IPS DF 6.9 (cell line): ENCODE measurements at regions not wholly inside any gene's neighbourhood (a gene's known extent, or its start where the extent isn't known, plus 50 kb on each side); places are given as distances from the start of the nearest gene placed in this dataset.

ENCODE experiments used
- DNase-seq: peaks from one replicate; pipeline ENCODE4 v3.0.0-alpha.2; 2013; ENCODE audit warnings: low read depth, low spot score
- H3K27ac ChIP-seq: one replicate; pipeline ENCODE4 v1.5.1; 2013; ENCODE audit warnings: low read length, control low read depth
- H3K27me3 ChIP-seq: 2 replicates; pipeline ENCODE4 v1.6.1; 2013; ENCODE audit warnings: mild to moderate bottlenecking, low read length; ENCODE audit not compliant: control insufficient read depth, insufficient read depth
- H3K36me3 ChIP-seq: 2 replicates; pipeline ENCODE4 v1.6.1; 2013; ENCODE audit warnings: low read length; ENCODE audit not compliant: control insufficient read depth, insufficient read depth
- H3K4me1 ChIP-seq: 2 replicates; pipeline ENCODE4 v1.6.1; 2013; ENCODE audit warnings: low read length; ENCODE audit not compliant: control insufficient read depth, insufficient read depth
- H3K4me3 ChIP-seq: 2 replicates; pipeline ENCODE4 v1.5.1; 2013; ENCODE audit warnings: mild to moderate bottlenecking, low read length
- H3K9me3 ChIP-seq: 2 replicates; pipeline ENCODE4 v1.6.1; 2013; ENCODE audit warnings: low read length, inconsistent platforms; ENCODE audit not compliant: control insufficient read depth, insufficient read depth
- WGBS: extraction: QIAGEN DNeasy Blood & Tissue Kit; methylation state at CpG from one replicate; pipeline ENCODE4 v1.1.7; 2013; ENCODE audit warnings: mixed read lengths, missing lambda C conversion rate; ENCODE audit not compliant: insufficient read length, insufficient coverage; 5-methylcytosine and 5-hydroxymethylcytosine counted together

- Histone ChIP-seq H3K9me3 (no peaks in the 10 kb centered on the region), H3K36me3 (no peaks in the 10 kb centered on the region), H3K27me3 (no peaks in the 10 kb centered on the region), H3K4me1 (no peaks in the 10 kb centered on the region; the same call in 1 of the 2 replicates), H3K4me3 (no peak overlapping the region), H3K27ac (no peak overlapping the region)
- no peak for DNase-seq
- no CpG with 5 or more reads among the region's 13 CpGs for WGBS
Observed at GRCh38 chr3:194218646-194219453, 82.9 kb downstream of the HES1 start.

GRCh38 chr3:194219826-194220410 lies 84.0 kb downstream of the HES1 start:
- H3K36me3 ChIP-seq, result no peaks in the 10 kb centered on the region
- H3K27me3 ChIP-seq, result no peaks in the 10 kb centered on the region
- DNase-seq, result no peak
- no peak overlapping the region for H3K4me3 ChIP-seq
- H3K27ac ChIP-seq, result no peak overlapping the region
- peaks cover under 1% of the 10 kb centered on the region for H3K4me1 ChIP-seq
- WGBS, result 100% methylated on average over 3 of the region's 10 CpGs
- H3K9me3 ChIP-seq, result no peaks in the 10 kb centered on the region

GRCh38 chr3:194220901-194221326 lies 85.0 kb downstream of the HES1 start:
- Histone ChIP-seq H3K4me1 (peaks cover 4% of the 10 kb centered on the region; the same call in 1 of the 2 replicates), H3K4me3 (no peak overlapping the region), H3K27me3 (no peaks in the 10 kb centered on the region), H3K36me3 (no peaks in the 10 kb centered on the region), H3K9me3 (no peaks in the 10 kb centered on the region), H3K27ac (no peak overlapping the region)
- DNase-seq, result no peak
- no CpG with 5 or more reads among the region's 8 CpGs for WGBS

GRCh38 chr3:194221336-194221735 lies 85.4 kb downstream of the HES1 start:
- WGBS, result no CpG with 5 or more reads among the region's 4 CpGs
- DNase-seq, result no peak
- H3K9me3 ChIP-seq, result no peaks in the 10 kb centered on the region
- no peaks in the 10 kb centered on the region for H3K27me3 ChIP-seq
- no peaks in the 10 kb centered on the region for H3K36me3 ChIP-seq
- H3K27ac ChIP-seq, result no peak overlapping the region
- H3K4me1 ChIP-seq, result peaks cover 4% of the 10 kb centered on the region; the same call in 1 of the 2 replicates
- no peak overlapping the region for H3K4me3 ChIP-seq

- peaks cover 4% of the 10 kb centered on the region; the same call in 1 of the 2 replicates for H3K4me1 ChIP-seq
- no peaks in the 10 kb centered on the region for H3K9me3 ChIP-seq
- WGBS, result no CpG with 5 or more reads among the region's 4 CpGs
- H3K27me3 ChIP-seq, result no peaks in the 10 kb centered on the region
- H3K36me3 ChIP-seq, result no peaks in the 10 kb centered on the region
- DNase-seq, result no peak
- no peak overlapping the region for H3K4me3 ChIP-seq
- H3K27ac ChIP-seq, result no peak overlapping the region
Observed at GRCh38 chr3:194223951-194224350, 88.0 kb downstream of the HES1 start.

- no peak for DNase-seq
- WGBS, result no CpG with 5 or more reads among the region's 20 CpGs
- H3K4me3 ChIP-seq, result no peak overlapping the region
Observed at GRCh38 chr3:194224471-194225417, 88.8 kb downstream of the HES1 start.

GRCh38 chr3:194225418-194225812 lies 89.5 kb downstream of the HES1 start:
- H3K4me1 ChIP-seq, result peaks cover 4% of the 10 kb centered on the region; the same call in 1 of the 2 replicates
- WGBS, result no CpG with 5 or more reads among the region's 5 CpGs
- H3K9me3 ChIP-seq, result no peaks in the 10 kb centered on the region
- H3K4me3 ChIP-seq, result no peak overlapping the region
- no peaks in the 10 kb centered on the region for H3K36me3 ChIP-seq
- H3K27ac ChIP-seq, result no peak overlapping the region
- no peaks in the 10 kb centered on the region for H3K27me3 ChIP-seq
- DNase-seq, result no peak

More at GRCh38 chr3:194224471-194225417, 88.8 kb downstream of the HES1 start:
- H3K27me3 ChIP-seq, result no peaks in the 10 kb centered on the region
- no peak overlapping the region for H3K27ac ChIP-seq
- no peaks in the 10 kb centered on the region for H3K9me3 ChIP-seq
- no peaks in the 10 kb centered on the region for H3K36me3 ChIP-seq
- peaks cover 4% of the 10 kb centered on the region; the same call in 1 of the 2 replicates for H3K4me1 ChIP-seq

- no peak for DNase-seq
Observed at GRCh38 chr3:194225988-194226663, 90.2 kb downstream of the HES1 start.

GRCh38 chr3:194231929-194232832 lies 96.2 kb downstream of the HES1 start:
- Histone ChIP-seq H3K4me3 (no peak overlapping the region), H3K27me3 (no peaks in the 10 kb centered on the region), H3K36me3 (no peaks in the 10 kb centered on the region), H3K4me1 (no peaks in the 10 kb centered on the region), H3K27ac (no peak overlapping the region), H3K9me3 (no peaks in the 10 kb centered on the region)
- WGBS, result no CpG with 5 or more reads among the region's 14 CpGs
- DNase-seq, result no peak

More at GRCh38 chr3:194225988-194226663, 90.2 kb downstream of the HES1 start:
- no peaks in the 10 kb centered on the region for H3K27me3 ChIP-seq
- peaks cover 4% of the 10 kb centered on the region; the same call in 1 of the 2 replicates for H3K4me1 ChIP-seq
- no peaks in the 10 kb centered on the region for H3K36me3 ChIP-seq
- WGBS, result no CpG with 5 or more reads among the region's 13 CpGs
- no peaks in the 10 kb centered on the region for H3K9me3 ChIP-seq
- H3K4me3 ChIP-seq, result no peak overlapping the region
- H3K27ac ChIP-seq, result no peak overlapping the region
